SK-N-SH (cell line): ENCODE measurements at regions not wholly inside any gene's neighbourhood (a gene's known extent, or its start where the extent isn't known, plus 50 kb on each side); places are given as distances from the start of the nearest gene placed in this dataset.

Source experiments
- EP300 ChIP-seq, 2 experiments: IDR thresholded peaks; 2 replicates each; pipeline versions ENCODE4 v1.4.0 to v1.6.1; 2012; ENCODE audit warnings: borderline replicate concordance in 1 of 2, low read depth in 1 of 2, low read length in 1 of 2
- POLR2AphosphoS5 ChIP-seq: IDR thresholded peaks from 2 replicates; pipeline ENCODE4 v1.6.1; 2012; ENCODE audit warnings: low read depth, low read length
- RXRA ChIP-seq: IDR thresholded peaks from 2 replicates; pipeline ENCODE4 v1.4.0; 2012; ENCODE audit warnings: low read depth, mild to moderate bottlenecking, borderline replicate concordance
- SMC3 ChIP-seq: IDR thresholded peaks from 2 replicates; pipeline ENCODE4 v1.6.1; 2012; ENCODE audit warnings: low read depth, low read length, improper control_type of control experiment
- TF ChIP-seq, protein P1 (sequence below): fragments of 150-350 bp; IDR thresholded peaks from 2 replicates; pipeline ENCODE4 v1.6.1; 2016; ENCODE audit warnings: mild to moderate bottlenecking, low read depth, low read length
- TF ChIP-seq, protein P2 (sequence below): fragments of 200-600 bp; sonication (generic); IDR thresholded peaks from 2 replicates; pipeline ENCODE4 v1.6.1; 2017; ENCODE audit warnings: antibody characterized with exemption, mild to moderate bottlenecking, moderate library complexity
- TF ChIP-seq, protein P3 (sequence below): IDR thresholded peaks from 2 replicates; pipeline ENCODE4 v1.6.1; 2012; ENCODE audit warnings: mild to moderate bottlenecking, low read depth, low read length, moderate library complexity
- TF ChIP-seq, protein P4 (sequence below): IDR thresholded peaks from 2 replicates; pipeline ENCODE4 v1.4.0; 2012; ENCODE audit warnings: low read depth

DNA sequence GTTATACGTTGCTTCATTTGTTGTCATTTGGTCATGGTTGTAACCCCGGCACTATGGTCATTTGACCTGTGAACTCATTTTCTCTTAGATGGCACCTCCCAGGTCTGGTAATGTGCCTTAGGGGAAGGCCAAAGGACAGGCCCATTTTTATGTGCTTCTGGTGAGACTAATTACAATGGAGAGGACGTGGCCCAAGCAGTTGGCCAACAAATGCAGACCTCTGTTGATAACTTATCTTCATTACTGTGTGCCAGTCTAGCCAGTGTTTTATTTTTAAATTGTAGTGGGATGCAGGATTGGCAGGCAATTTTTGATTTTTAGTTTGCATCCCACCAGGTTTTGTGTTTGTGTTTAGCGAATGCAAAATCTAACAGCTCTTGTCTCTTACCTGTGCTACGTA lies 321.5 kb upstream of the AKR1E2 start:
- TF ChIP-seq, protein P1, sequence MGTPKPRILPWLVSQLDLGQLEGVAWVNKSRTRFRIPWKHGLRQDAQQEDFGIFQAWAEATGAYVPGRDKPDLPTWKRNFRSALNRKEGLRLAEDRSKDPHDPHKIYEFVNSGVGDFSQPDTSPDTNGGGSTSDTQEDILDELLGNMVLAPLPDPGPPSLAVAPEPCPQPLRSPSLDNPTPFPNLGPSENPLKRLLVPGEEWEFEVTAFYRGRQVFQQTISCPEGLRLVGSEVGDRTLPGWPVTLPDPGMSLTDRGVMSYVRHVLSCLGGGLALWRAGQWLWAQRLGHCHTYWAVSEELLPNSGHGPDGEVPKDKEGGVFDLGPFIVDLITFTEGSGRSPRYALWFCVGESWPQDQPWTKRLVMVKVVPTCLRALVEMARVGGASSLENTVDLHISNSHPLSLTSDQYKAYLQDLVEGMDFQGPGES, result no peak
- TF ChIP-seq, protein P2, sequence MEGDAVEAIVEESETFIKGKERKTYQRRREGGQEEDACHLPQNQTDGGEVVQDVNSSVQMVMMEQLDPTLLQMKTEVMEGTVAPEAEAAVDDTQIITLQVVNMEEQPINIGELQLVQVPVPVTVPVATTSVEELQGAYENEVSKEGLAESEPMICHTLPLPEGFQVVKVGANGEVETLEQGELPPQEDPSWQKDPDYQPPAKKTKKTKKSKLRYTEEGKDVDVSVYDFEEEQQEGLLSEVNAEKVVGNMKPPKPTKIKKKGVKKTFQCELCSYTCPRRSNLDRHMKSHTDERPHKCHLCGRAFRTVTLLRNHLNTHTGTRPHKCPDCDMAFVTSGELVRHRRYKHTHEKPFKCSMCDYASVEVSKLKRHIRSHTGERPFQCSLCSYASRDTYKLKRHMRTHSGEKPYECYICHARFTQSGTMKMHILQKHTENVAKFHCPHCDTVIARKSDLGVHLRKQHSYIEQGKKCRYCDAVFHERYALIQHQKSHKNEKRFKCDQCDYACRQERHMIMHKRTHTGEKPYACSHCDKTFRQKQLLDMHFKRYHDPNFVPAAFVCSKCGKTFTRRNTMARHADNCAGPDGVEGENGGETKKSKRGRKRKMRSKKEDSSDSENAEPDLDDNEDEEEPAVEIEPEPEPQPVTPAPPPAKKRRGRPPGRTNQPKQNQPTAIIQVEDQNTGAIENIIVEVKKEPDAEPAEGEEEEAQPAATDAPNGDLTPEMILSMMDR, result no peak
- TF ChIP-seq, protein P3, sequence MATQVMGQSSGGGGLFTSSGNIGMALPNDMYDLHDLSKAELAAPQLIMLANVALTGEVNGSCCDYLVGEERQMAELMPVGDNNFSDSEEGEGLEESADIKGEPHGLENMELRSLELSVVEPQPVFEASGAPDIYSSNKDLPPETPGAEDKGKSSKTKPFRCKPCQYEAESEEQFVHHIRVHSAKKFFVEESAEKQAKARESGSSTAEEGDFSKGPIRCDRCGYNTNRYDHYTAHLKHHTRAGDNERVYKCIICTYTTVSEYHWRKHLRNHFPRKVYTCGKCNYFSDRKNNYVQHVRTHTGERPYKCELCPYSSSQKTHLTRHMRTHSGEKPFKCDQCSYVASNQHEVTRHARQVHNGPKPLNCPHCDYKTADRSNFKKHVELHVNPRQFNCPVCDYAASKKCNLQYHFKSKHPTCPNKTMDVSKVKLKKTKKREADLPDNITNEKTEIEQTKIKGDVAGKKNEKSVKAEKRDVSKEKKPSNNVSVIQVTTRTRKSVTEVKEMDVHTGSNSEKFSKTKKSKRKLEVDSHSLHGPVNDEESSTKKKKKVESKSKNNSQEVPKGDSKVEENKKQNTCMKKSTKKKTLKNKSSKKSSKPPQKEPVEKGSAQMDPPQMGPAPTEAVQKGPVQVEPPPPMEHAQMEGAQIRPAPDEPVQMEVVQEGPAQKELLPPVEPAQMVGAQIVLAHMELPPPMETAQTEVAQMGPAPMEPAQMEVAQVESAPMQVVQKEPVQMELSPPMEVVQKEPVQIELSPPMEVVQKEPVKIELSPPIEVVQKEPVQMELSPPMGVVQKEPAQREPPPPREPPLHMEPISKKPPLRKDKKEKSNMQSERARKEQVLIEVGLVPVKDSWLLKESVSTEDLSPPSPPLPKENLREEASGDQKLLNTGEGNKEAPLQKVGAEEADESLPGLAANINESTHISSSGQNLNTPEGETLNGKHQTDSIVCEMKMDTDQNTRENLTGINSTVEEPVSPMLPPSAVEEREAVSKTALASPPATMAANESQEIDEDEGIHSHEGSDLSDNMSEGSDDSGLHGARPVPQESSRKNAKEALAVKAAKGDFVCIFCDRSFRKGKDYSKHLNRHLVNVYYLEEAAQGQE, result no peak
- TF ChIP-seq, protein P4, sequence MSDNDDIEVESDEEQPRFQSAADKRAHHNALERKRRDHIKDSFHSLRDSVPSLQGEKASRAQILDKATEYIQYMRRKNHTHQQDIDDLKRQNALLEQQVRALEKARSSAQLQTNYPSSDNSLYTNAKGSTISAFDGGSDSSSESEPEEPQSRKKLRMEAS, result no peak
- TF ChIP-seq EP300 (IDR thresholded peaks at IDR 0.05; ENCODE audit: borderline replicate concordance in 1 of 2, low read depth in 1 of 2, low read length in 1 of 2) (no peak), RXRA (no peak), POLR2AphosphoS5 (no peak), SMC3 (no peak)
